Neural cell (in vitro differentiated cells): ENCODE measurements at regions not wholly inside any gene's neighbourhood (a gene's known extent, or its start where the extent isn't known, plus 50 kb on each side); places are given as distances from the start of the nearest gene placed in this dataset.

Experiments
- H2AFZ ChIP-seq: fragments of 200-600, 300-800 bp; sonication (generic), shearing (Covaris generic); 2 replicates; pipeline ENCODE4 v1.6.0; 2014; ENCODE audit warnings: low read depth, mild to moderate bottlenecking, antibody characterized with exemption, low read length, moderate library complexity
- H3F3A ChIP-seq: fragments of 200-600 bp; shearing (Covaris generic); 2 replicates; pipeline ENCODE4 v1.6.1; 2016; ENCODE audit warnings: mild to moderate bottlenecking, moderate library complexity, mixed read lengths, antibody characterized with exemption, low read length; ENCODE audit not compliant: insufficient read depth, poor library complexity, severe bottlenecking
- H3K27ac ChIP-seq: fragments of 200-600, 300-800 bp; sonication (generic), shearing (Covaris generic); 2 replicates; pipeline ENCODE4 v1.5.1; 2014; ENCODE audit warnings: mild to moderate bottlenecking, low read length, moderate library complexity
- H3K27me3 ChIP-seq: fragments of 300-800, 200-600 bp; sonication (generic), shearing (Covaris generic); 2 replicates; pipeline ENCODE4 v1.6.0; 2014; ENCODE audit warnings: mild to moderate bottlenecking, low read depth, low read length, moderate library complexity; ENCODE audit not compliant: insufficient read depth
- H3K36me3 ChIP-seq: fragments of 300-800, 200-600 bp; sonication (generic), shearing (Covaris generic); 2 replicates; pipeline ENCODE4 v1.5.1; 2014; ENCODE audit warnings: mild to moderate bottlenecking, antibody characterized with exemption, low read length, moderate library complexity; ENCODE audit not compliant: insufficient read depth
- H3K4me2 ChIP-seq: fragments of 300-800, 200-600 bp; sonication (generic), shearing (Covaris generic); 2 replicates; pipeline ENCODE4 v1.6.0; 2014; ENCODE audit warnings: mild to moderate bottlenecking, low read length
- H3K4me3 ChIP-seq: fragments of 300-800, 200-600 bp; sonication (generic), shearing (Covaris generic); 2 replicates; pipeline ENCODE4 v1.5.1; 2014; ENCODE audit warnings: mild to moderate bottlenecking, low read length, moderate library complexity
- H3K79me2 ChIP-seq: fragments of 200-600 bp; shearing (Covaris generic); replicated peaks from 2 replicates; pipeline ENCODE4 v1.6.0; 2014; ENCODE audit warnings: mild to moderate bottlenecking, low read length, moderate library complexity; ENCODE audit not compliant: insufficient read depth
- H3K9ac ChIP-seq: fragments of 300-800, 200-600 bp; sonication (generic), shearing (Covaris generic); 2 replicates; pipeline ENCODE4 v1.6.1; 2016; ENCODE audit warnings: mild to moderate bottlenecking, low read length, mixed read lengths
- H3K9me2 ChIP-seq: fragments of 200-600 bp; shearing (Covaris generic); 2 replicates; pipeline ENCODE4 v1.6.1; 2016; ENCODE audit warnings: mild to moderate bottlenecking, low read length, mixed read lengths; ENCODE audit not compliant: insufficient read depth
- H3K9me3 ChIP-seq: fragments of 200-600, 300-800 bp; sonication (generic), shearing (Covaris generic); 2 replicates; pipeline ENCODE4 v1.6.1; 2016; ENCODE audit warnings: mild to moderate bottlenecking, mixed run types, low read length, moderate library complexity, mixed read lengths
- H4K20me1 ChIP-seq: fragments of 200-600 bp; shearing (Covaris generic); 2 replicates; pipeline ENCODE4 v1.6.1; 2016; ENCODE audit warnings: mild to moderate bottlenecking, mixed run types; ENCODE audit not compliant: insufficient read depth
- EP300 ChIP-seq: fragments of 450-650 bp; conservative IDR thresholded peaks from 2 replicates; pipeline ENCODE4 v1.6.1; 2014; ENCODE audit warnings: antibody characterized with exemption, mild to moderate bottlenecking, moderate library complexity; ENCODE audit not compliant: poor library complexity, severe bottlenecking
- EZH2 ChIP-seq: fragments of 200-600, 300-800 bp; shearing (Covaris generic), sonication (generic); IDR thresholded peaks from 2 replicates; pipeline ENCODE4 v1.6.1; 2014; ENCODE audit warnings: antibody characterized with exemption, low read length, borderline replicate concordance, mild to moderate bottlenecking; ENCODE audit not compliant: insufficient read depth, poor library complexity, severe bottlenecking
- MXI1 ChIP-seq: fragments of 450-650 bp; conservative IDR thresholded peaks from 2 replicates; pipeline ENCODE4 v1.6.1; 2014; ENCODE audit warnings: antibody characterized with exemption, mild to moderate bottlenecking; ENCODE audit not compliant: poor library complexity, severe bottlenecking
- POLR2AphosphoS5 ChIP-seq: IDR thresholded peaks from 2 replicates; pipeline ENCODE4 v1.6.1; 2012
- RAD21 ChIP-seq: fragments of 450-650 bp; conservative IDR thresholded peaks from 2 replicates; pipeline ENCODE4 v1.6.1; 2014; ENCODE audit warnings: antibody characterized with exemption, mild to moderate bottlenecking, moderate library complexity
- SMC3 ChIP-seq: fragments of 450-650 bp; conservative IDR thresholded peaks from 2 replicates; pipeline ENCODE4 v1.6.1; 2014; ENCODE audit warnings: antibody characterized with exemption, mild to moderate bottlenecking, moderate library complexity; ENCODE audit not compliant: poor library complexity
- TAF1 ChIP-seq: IDR thresholded peaks from 2 replicates; pipeline ENCODE4 v1.6.1; 2012; ENCODE audit warnings: low read depth
- TF ChIP-seq, protein P1 (sequence below): IDR thresholded peaks from 2 replicates; pipeline ENCODE4 v1.6.1; 2012; ENCODE audit warnings: borderline replicate concordance
- TF ChIP-seq, protein P2 (sequence below): fragments of 450-650 bp; IDR thresholded peaks from 2 replicates; pipeline ENCODE4 v1.5.1; 2014; ENCODE audit warnings: antibody characterized with exemption, mild to moderate bottlenecking, moderate library complexity; ENCODE audit not compliant: poor library complexity, severe bottlenecking

DNA sequence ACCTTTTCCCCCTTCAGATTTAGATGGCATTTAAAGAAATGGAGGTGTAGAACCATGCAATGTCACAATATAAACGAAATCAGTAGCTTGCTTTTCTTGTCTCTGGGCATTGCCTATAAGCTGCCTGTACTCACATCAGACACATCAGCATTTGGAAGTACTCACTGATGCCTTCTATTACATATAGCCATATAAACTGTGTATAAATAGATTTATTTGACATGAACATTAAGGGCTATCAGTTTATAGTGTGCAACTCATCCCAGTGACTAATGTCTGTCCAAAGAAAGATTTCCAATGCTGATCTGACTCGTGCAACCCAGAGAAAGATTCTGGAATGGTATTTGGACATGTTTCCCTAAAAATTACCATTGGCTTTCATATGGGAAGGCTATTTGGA lies 417.9 kb upstream of the MAF start:
- Histone ChIP-seq H3K4me3 (no peak overlapping the region), H3K27me3 (peaks cover 24% of the 10 kb centered on the region), H3K4me2 (no peak overlapping the region), H4K20me1 (no peaks in the 10 kb centered on the region), H3K79me2 (no peaks in the 10 kb centered on the region), H2AFZ (no peak overlapping the region), H3F3A (no peaks in the 10 kb centered on the region), H3K9me2 (no peaks in the 10 kb centered on the region), H3K27ac (no peak overlapping the region), H3K9me3 (no peaks in the 10 kb centered on the region), H3K36me3 (no peaks in the 10 kb centered on the region), H3K9ac (no peak overlapping the region)
- TF ChIP-seq EP300 (no peak), RAD21 (no peak), MXI1 (no peak), SMC3 (no peak), TAF1 (no peak), POLR2AphosphoS5 (no peak), EZH2 (no peak)
- TF ChIP-seq, protein P1, sequence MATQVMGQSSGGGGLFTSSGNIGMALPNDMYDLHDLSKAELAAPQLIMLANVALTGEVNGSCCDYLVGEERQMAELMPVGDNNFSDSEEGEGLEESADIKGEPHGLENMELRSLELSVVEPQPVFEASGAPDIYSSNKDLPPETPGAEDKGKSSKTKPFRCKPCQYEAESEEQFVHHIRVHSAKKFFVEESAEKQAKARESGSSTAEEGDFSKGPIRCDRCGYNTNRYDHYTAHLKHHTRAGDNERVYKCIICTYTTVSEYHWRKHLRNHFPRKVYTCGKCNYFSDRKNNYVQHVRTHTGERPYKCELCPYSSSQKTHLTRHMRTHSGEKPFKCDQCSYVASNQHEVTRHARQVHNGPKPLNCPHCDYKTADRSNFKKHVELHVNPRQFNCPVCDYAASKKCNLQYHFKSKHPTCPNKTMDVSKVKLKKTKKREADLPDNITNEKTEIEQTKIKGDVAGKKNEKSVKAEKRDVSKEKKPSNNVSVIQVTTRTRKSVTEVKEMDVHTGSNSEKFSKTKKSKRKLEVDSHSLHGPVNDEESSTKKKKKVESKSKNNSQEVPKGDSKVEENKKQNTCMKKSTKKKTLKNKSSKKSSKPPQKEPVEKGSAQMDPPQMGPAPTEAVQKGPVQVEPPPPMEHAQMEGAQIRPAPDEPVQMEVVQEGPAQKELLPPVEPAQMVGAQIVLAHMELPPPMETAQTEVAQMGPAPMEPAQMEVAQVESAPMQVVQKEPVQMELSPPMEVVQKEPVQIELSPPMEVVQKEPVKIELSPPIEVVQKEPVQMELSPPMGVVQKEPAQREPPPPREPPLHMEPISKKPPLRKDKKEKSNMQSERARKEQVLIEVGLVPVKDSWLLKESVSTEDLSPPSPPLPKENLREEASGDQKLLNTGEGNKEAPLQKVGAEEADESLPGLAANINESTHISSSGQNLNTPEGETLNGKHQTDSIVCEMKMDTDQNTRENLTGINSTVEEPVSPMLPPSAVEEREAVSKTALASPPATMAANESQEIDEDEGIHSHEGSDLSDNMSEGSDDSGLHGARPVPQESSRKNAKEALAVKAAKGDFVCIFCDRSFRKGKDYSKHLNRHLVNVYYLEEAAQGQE: no peak
- TF ChIP-seq, protein P2, sequence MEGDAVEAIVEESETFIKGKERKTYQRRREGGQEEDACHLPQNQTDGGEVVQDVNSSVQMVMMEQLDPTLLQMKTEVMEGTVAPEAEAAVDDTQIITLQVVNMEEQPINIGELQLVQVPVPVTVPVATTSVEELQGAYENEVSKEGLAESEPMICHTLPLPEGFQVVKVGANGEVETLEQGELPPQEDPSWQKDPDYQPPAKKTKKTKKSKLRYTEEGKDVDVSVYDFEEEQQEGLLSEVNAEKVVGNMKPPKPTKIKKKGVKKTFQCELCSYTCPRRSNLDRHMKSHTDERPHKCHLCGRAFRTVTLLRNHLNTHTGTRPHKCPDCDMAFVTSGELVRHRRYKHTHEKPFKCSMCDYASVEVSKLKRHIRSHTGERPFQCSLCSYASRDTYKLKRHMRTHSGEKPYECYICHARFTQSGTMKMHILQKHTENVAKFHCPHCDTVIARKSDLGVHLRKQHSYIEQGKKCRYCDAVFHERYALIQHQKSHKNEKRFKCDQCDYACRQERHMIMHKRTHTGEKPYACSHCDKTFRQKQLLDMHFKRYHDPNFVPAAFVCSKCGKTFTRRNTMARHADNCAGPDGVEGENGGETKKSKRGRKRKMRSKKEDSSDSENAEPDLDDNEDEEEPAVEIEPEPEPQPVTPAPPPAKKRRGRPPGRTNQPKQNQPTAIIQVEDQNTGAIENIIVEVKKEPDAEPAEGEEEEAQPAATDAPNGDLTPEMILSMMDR: no peak

- no peaks in the 10 kb centered on the region for H3K36me3 ChIP-seq
- H4K20me1 ChIP-seq: no peaks in the 10 kb centered on the region
- H3K9me2 ChIP-seq: no peaks in the 10 kb centered on the region
- H3K27me3 ChIP-seq: peaks cover 15% of the 10 kb centered on the region
- H3F3A ChIP-seq: no peaks in the 10 kb centered on the region
- H3K4me2 ChIP-seq: no peak overlapping the region
- H3K79me2 ChIP-seq: no peaks in the 10 kb centered on the region
- H3K9me3 ChIP-seq: no peaks in the 10 kb centered on the region
- H3K9ac ChIP-seq: no peak overlapping the region
- TF ChIP-seq, protein P2: no peak
- TF ChIP-seq EP300 (no peak), EZH2 (no peak), SMC3 (no peak), MXI1 (no peak), TAF1 (no peak), POLR2AphosphoS5 (no peak), RAD21 (no peak)
- TF ChIP-seq, protein P1: no peak
- no peak overlapping the region for H3K4me3 ChIP-seq
- no peak overlapping the region for H3K27ac ChIP-seq
- H2AFZ ChIP-seq: no peak overlapping the region
These were observed 416.3 kb upstream of the MAF start for GRCh38 chr16:80016731-80017326.
